ENCODE measurements at regions not wholly inside any gene's neighbourhood (a gene's known extent, or its start where the extent isn't known, plus 50 kb on each side); places are given as distances from the start of the nearest gene placed in this dataset.

DNA sequence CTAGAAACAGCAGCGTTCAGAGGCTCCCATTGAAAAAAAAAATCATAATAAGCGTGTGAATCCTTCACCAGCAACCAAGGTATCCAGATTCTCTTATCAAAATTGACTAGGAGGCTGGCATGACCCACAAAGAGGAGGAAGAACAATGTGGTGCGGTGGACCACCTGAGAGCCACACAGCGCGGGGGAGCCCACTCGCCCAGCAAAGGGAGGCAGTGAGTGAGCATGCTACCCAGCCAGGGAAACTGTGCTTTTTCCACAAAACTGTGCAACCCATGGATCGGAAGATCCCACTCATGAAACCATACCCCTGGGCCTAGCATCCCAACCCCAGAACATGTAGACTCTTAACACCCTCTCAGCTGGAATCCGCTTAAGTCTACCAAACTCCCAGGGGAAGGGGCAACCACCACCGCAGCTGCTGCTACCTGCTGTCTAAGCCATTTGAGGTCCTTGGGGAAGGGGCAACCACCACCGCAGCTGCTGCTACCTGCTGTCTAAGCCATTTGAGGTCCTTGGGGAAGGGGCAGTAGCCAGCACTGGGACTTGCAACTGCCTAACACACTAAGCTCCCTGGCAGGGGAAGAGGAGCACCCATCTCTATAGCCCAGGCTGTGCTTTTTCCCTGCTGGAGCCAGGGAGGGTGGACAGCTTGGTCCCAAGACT, 102.8 kb upstream of the CLDN18 start:
- Histone ChIP-seq H4K20me1 (replicated peaks; ENCODE audit: insufficient read depth) (no peaks in the 10 kb centered on the region), H3F3A (replicated peaks; ENCODE audit: low read depth) (no peaks in the 10 kb centered on the region), H3K27me3 (ENCODE audit: insufficient read depth) (no peaks in the 10 kb centered on the region), H3K9me2 (ENCODE audit: insufficient read depth) (no peaks in the 10 kb centered on the region; the same call in 1 of the 2 replicates), H3K27ac (ENCODE audit: low read depth) (no peak overlapping the region), H2AFZ (no peak overlapping the region), H3K4me2 (no peak overlapping the region), H3K4me1 (ENCODE audit: insufficient read depth) (no peaks in the 10 kb centered on the region), H3K36me3 (ENCODE audit: insufficient read depth) (no peaks in the 10 kb centered on the region), H3K79me2 (replicated peaks; ENCODE audit: insufficient read depth) (no peaks in the 10 kb centered on the region), H3K4me3 (no peak overlapping the region)
- Mint-ChIP-seq H3K36me3 (ENCODE audit: low read depth) (no peaks in the 10 kb centered on the region), H3K4me1 (no peaks in the 10 kb centered on the region), H3K27ac (no peak overlapping the region), H3K9me3 (peaks cover 22% of the 10 kb centered on the region), H3K4me3 (no peak overlapping the region), H3K27me3 (ENCODE audit: insufficient read depth, low read depth, poor library complexity) (peaks cover 2% of the 10 kb centered on the region)
- TF ChIP-seq STAT1 (IDR thresholded peaks at IDR 0.05; ENCODE audit: unreplicated experiment) (no peak), CREB1 (CRISPR knock-in tag; IDR thresholded peaks at IDR 0.05; ENCODE audit: low read depth) (no peak), JUNB (IDR thresholded peaks at IDR 0.05; ENCODE audit: unreplicated experiment) (no peak), NANOG (IDR thresholded peaks at IDR 0.05; ENCODE audit: borderline replicate concordance) (no peak), ZNF114 (CRISPR knock-in tag; IDR thresholded peaks at IDR 0.05) (no peak), CTCF (conservative IDR thresholded peaks at IDR 0.05; ENCODE audit: low read depth in 2 of 2) (no peak), EZH2 (IDR thresholded peaks at IDR 0.05; ENCODE audit: low read depth, unreplicated experiment) (no peak)
- TF ChIP-seq, protein P1, sequence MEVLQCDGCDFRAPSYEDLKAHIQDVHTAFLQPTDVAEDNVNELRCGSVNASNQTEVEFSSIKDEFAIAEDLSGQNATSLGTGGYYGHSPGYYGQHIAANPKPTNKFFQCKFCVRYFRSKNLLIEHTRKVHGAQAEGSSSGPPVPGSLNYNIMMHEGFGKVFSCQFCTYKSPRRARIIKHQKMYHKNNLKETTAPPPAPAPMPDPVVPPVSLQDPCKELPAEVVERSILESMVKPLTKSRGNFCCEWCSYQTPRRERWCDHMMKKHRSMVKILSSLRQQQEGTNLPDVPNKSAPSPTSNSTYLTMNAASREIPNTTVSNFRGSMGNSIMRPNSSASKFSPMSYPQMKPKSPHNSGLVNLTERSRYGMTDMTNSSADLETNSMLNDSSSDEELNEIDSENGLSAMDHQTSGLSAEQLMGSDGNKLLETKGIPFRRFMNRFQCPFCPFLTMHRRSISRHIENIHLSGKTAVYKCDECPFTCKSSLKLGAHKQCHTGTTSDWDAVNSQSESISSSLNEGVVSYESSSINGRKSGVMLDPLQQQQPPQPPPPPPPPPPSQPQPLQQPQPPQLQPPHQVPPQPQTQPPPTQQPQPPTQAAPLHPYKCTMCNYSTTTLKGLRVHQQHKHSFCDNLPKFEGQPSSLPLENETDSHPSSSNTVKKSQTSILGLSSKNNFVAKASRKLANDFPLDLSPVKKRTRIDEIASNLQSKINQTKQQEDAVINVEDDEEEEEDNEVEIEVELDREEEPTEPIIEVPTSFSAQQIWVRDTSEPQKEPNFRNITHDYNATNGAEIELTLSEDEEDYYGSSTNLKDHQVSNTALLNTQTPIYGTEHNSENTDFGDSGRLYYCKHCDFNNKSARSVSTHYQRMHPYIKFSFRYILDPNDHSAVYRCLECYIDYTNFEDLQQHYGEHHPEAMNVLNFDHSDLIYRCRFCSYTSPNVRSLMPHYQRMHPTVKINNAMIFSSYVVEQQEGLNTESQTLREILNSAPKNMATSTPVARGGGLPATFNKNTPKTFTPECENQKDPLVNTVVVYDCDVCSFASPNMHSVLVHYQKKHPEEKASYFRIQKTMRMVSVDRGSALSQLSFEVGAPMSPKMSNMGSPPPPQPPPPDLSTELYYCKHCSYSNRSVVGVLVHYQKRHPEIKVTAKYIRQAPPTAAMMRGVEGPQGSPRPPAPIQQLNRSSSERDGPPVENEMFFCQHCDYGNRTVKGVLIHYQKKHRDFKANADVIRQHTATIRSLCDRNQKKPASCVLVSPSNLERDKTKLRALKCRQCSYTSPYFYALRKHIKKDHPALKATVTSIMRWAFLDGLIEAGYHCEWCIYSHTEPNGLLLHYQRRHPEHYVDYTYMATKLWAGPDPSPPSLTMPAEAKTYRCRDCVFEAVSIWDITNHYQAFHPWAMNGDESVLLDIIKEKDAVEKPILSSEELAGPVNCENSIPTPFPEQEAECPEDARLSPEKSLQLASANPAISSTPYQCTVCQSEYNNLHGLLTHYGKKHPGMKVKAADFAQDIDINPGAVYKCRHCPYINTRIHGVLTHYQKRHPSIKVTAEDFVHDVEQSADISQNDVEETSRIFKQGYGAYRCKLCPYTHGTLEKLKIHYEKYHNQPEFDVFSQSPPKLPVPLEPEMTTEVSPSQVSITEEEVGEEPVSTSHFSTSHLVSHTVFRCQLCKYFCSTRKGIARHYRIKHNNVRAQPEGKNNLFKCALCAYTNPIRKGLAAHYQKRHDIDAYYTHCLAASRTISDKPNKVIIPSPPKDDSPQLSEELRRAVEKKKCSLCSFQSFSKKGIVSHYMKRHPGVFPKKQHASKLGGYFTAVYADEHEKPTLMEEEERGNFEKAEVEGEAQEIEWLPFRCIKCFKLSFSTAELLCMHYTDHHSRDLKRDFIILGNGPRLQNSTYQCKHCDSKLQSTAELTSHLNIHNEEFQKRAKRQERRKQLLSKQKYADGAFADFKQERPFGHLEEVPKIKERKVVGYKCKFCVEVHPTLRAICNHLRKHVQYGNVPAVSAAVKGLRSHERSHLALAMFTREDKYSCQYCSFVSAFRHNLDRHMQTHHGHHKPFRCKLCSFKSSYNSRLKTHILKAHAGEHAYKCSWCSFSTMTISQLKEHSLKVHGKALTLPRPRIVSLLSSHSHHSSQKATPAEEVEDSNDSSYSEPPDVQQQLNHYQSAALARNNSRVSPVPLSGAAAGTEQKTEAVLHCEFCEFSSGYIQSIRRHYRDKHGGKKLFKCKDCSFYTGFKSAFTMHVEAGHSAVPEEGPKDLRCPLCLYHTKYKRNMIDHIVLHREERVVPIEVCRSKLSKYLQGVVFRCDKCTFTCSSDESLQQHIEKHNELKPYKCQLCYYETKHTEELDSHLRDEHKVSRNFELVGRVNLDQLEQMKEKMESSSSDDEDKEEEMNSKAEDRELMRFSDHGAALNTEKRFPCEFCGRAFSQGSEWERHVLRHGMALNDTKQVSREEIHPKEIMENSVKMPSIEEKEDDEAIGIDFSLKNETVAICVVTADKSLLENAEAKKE (CRISPR knock-in tag; IDR thresholded peaks at IDR 0.05): no peak
- TF ChIP-seq, protein P2, sequence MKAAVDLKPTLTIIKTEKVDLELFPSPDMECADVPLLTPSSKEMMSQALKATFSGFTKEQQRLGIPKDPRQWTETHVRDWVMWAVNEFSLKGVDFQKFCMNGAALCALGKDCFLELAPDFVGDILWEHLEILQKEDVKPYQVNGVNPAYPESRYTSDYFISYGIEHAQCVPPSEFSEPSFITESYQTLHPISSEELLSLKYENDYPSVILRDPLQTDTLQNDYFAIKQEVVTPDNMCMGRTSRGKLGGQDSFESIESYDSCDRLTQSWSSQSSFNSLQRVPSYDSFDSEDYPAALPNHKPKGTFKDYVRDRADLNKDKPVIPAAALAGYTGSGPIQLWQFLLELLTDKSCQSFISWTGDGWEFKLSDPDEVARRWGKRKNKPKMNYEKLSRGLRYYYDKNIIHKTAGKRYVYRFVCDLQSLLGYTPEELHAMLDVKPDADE (IDR thresholded peaks at IDR 0.05): no peak
- ATAC-seq: no peak
- DNase-seq (ENCODE audit: low spot score): no peak
